SU-DHL-6 (cell line): ENCODE measurements at regions not wholly inside any gene's neighbourhood (a gene's known extent, or its start where the extent isn't known, plus 50 kb on each side); places are given as distances from the start of the nearest gene placed in this dataset.

Experiments
- CTCF ChIP-seq: fragments of 200-600 bp; sonication (generic); IDR thresholded peaks from one replicate; pipeline ENCODE4 v1.5.1; 2017; ENCODE audit warnings: antibody characterized with exemption, mild to moderate bottlenecking, low read length, moderate library complexity; ENCODE audit not compliant: insufficient read depth, poor library complexity, severe bottlenecking
- EZH2phosphoT487 ChIP-seq: fragments of 200-600 bp; sonication (generic), shearing (Covaris generic); conservative IDR thresholded peaks from 2 replicates; pipeline ENCODE4 v1.6.1; 2018; ENCODE audit warnings: mild to moderate bottlenecking, antibody characterized with exemption, low read length, moderate library complexity, mixed read lengths

- no peak for TF ChIP-seq CTCF
- no peak for TF ChIP-seq EZH2phosphoT487
Observed at GRCh38 chr7:34219153-34219718, 313.9 kb downstream of the BMPER start.
